Thyroid gland (tissue), 4 donors: ENCODE measurements at regions not wholly inside any gene's neighbourhood (a gene's known extent, or its start where the extent isn't known, plus 50 kb on each side); places are given as distances from the start of the nearest gene placed in this dataset.

ENCODE experiments used
- CTCF ChIP-seq, 6 experiments: fragments of 200-600 bp in 3 of 6; fragments of 450-650 bp in 3 of 6; sonication (generic) in 3 of 6; IDR thresholded peaks; one replicate each; pipeline ENCODE4 v1.5.1; 2016 to 2019; ENCODE audit warnings: antibody characterized with exemption in 6 of 6, mild to moderate bottlenecking in 2 of 6, inconsistent platforms in 1 of 6, moderate library complexity in 1 of 6
- POLR2A ChIP-seq, 2 donors: fragments of 450-650 bp; IDR thresholded peaks; one replicate each; pipeline ENCODE4 v1.6.1; 2017; ENCODE audit warnings: antibody characterized with exemption in 2 of 2, mild to moderate bottlenecking in 2 of 2, moderate library complexity in 1 of 2

GRCh38 chr6:14060971-14061370 lies 56.6 kb upstream of the CD83 start:
- TF ChIP-seq CTCF (IDR thresholded peaks at IDR 0.05) (no peak), POLR2A (IDR thresholded peaks at IDR 0.05) (no peak)
